ENCODE measurements at regions not wholly inside any gene's neighbourhood (a gene's known extent, or its start where the extent isn't known, plus 50 kb on each side); places are given as distances from the start of the nearest gene placed in this dataset.

- no peak for DNase-seq
Observed at GRCh38 chr2:181334158-181334826, 122.9 kb upstream of the ITGA4 start.

- no peak for DNase-seq
Observed at GRCh38 chr2:181340891-181341290, 116.3 kb upstream of the ITGA4 start.

- no peak for DNase-seq
Observed at GRCh38 chr2:181341855-181342600, 115.2 kb upstream of the ITGA4 start.

GRCh38 chr2:181348107-181348837, 108.9 kb upstream of the ITGA4 start:
- no peak for DNase-seq

GRCh38 chr2:181352158-181352557, 105.0 kb upstream of the ITGA4 start:
- no peak for DNase-seq

GRCh38 chr2:181354626-181355025, 102.6 kb upstream of the ITGA4 start:
- no peak for DNase-seq

GRCh38 chr2:181356526-181357130, 100.6 kb upstream of the ITGA4 start:
- no peak for DNase-seq

- DNase-seq: no peak
Observed at GRCh38 chr2:181357979-181358378, 99.2 kb upstream of the ITGA4 start.

GRCh38 chr2:181362561-181362960, 94.6 kb upstream of the ITGA4 start:
- DNase-seq: no peak

- no peak for DNase-seq
Observed at GRCh38 chr2:181363164-181363563, 94.0 kb upstream of the ITGA4 start.

- DNase-seq: no peak
Observed at GRCh38 chr2:181364492-181365170, 92.6 kb upstream of the ITGA4 start.

- no peak for DNase-seq
Observed at GRCh38 chr2:181366675-181367175, 90.5 kb upstream of the ITGA4 start.

- DNase-seq: no peak
Observed at GRCh38 chr2:181367411-181367810, 89.8 kb upstream of the ITGA4 start.

- DNase-seq: no peak
Observed at GRCh38 chr2:181367906-181368435, 89.2 kb upstream of the ITGA4 start.

GRCh38 chr2:181370126-181370525, 87.1 kb upstream of the ITGA4 start:
- DNase-seq: no peak

- DNase-seq: no peak
Observed at GRCh38 chr2:181371195-181371594, 86.0 kb upstream of the ITGA4 start.

- DNase-seq: no peak
Observed at GRCh38 chr2:181371782-181372645, 85.2 kb upstream of the ITGA4 start.

GRCh38 chr2:181372646-181373040, 84.5 kb upstream of the ITGA4 start:
- peak in 2 of 58 donors; percentile 1 to 2 for DNase-seq

- no peak for DNase-seq
Observed at GRCh38 chr2:181374781-181375675, 82.2 kb upstream of the ITGA4 start.

All from anterior cingulate cortex (tissue), 58 donors.